A673 (cell line): ENCODE measurements at regions not wholly inside any gene's neighbourhood (a gene's known extent, or its start where the extent isn't known, plus 50 kb on each side); places are given as distances from the start of the nearest gene placed in this dataset.

Experiments
- CTCF ChIP-seq: fragments of 300-800, 200-600 bp; sonication (generic); conservative IDR thresholded peaks from 2 replicates; pipeline ENCODE4 v1.5.1; 2017; ENCODE audit warnings: low read depth, mild to moderate bottlenecking, antibody characterized with exemption, low read length, moderate library complexity, mixed read lengths
- EZH2 ChIP-seq: fragments of 200-600 bp; sonication (generic); IDR thresholded peaks from 2 replicates; pipeline ENCODE4 v1.6.1; 2017; ENCODE audit warnings: borderline replicate concordance, low read depth, mild to moderate bottlenecking, mixed read lengths, antibody characterized with exemption, low read length; ENCODE audit not compliant: poor library complexity, severe bottlenecking

- TF ChIP-seq CTCF (no peak), EZH2 (no peak)
These were observed 182.5 kb downstream of the VRK1 start for GRCh38 chr14:96979611-96980074.
